DOHH2 (cell line): ENCODE measurements at regions not wholly inside any gene's neighbourhood (a gene's known extent, or its start where the extent isn't known, plus 50 kb on each side); places are given as distances from the start of the nearest gene placed in this dataset.

Source experiments
- H3F3A ChIP-seq: fragments of 200-600 bp; sonication (generic), shearing (Covaris generic); 2 replicates; pipeline ENCODE4 v1.6.0; 2016; ENCODE audit warnings: antibody characterized with exemption, mild to moderate bottlenecking; ENCODE audit not compliant: control insufficient read depth, insufficient read depth
- H3K27ac ChIP-seq: fragments of 200-600 bp; sonication (generic); 2 replicates; pipeline ENCODE4 v1.5.1; 2014; ENCODE audit warnings: low read depth, mild to moderate bottlenecking, low read length, moderate library complexity
- H3K27me3 ChIP-seq: fragments of 200-600 bp; sonication (generic); 2 replicates; pipeline ENCODE4 v1.6.1; 2014; ENCODE audit warnings: mild to moderate bottlenecking, low read length, mixed read lengths; ENCODE audit not compliant: control insufficient read depth
- H3K36me3 ChIP-seq: fragments of 200-600 bp; sonication (generic); 2 replicates; pipeline ENCODE4 v1.6.1; 2014; ENCODE audit warnings: mild to moderate bottlenecking, low read length, moderate library complexity, mixed read lengths; ENCODE audit not compliant: control insufficient read depth
- H3K4me1 ChIP-seq: fragments of 200-600 bp; sonication (generic); 2 replicates; pipeline ENCODE4 v1.6.1; 2014; ENCODE audit warnings: mild to moderate bottlenecking, low read length, mixed read lengths; ENCODE audit not compliant: control insufficient read depth
- H3K4me2 ChIP-seq: fragments of 200-600 bp; sonication (generic); 2 replicates; pipeline ENCODE4 v1.6.0; 2014; ENCODE audit warnings: mild to moderate bottlenecking, low read length, moderate library complexity
- H3K4me3 ChIP-seq: fragments of 200-600 bp; sonication (generic); 2 replicates; pipeline ENCODE4 v1.5.1; 2014; ENCODE audit warnings: mild to moderate bottlenecking, low read length, mixed read lengths
- H3K79me2 ChIP-seq: fragments of 200-600 bp; sonication (generic); 2 replicates; pipeline ENCODE4 v1.6.1; 2014; ENCODE audit warnings: mild to moderate bottlenecking, low read length, mixed read lengths; ENCODE audit not compliant: control insufficient read depth
- H3K9me2 ChIP-seq: fragments of 200-600 bp; sonication (generic); replicated peaks from 2 replicates; pipeline ENCODE4 v1.6.1; 2014; ENCODE audit warnings: mild to moderate bottlenecking, low read length, mixed read lengths; ENCODE audit not compliant: control insufficient read depth
- H3K9me3 ChIP-seq: fragments of 200-600 bp; sonication (generic); 2 replicates; pipeline ENCODE4 v1.6.1; 2014; ENCODE audit warnings: antibody characterized with exemption, low read length, mixed read lengths; ENCODE audit not compliant: control insufficient read depth, insufficient read depth
- H4K20me1 ChIP-seq: fragments of 200-600 bp; sonication (generic); 2 replicates; pipeline ENCODE4 v1.6.0; 2014; ENCODE audit warnings: low read depth, mild to moderate bottlenecking, antibody characterized with exemption, low read length, moderate library complexity; ENCODE audit not compliant: control insufficient read depth, insufficient read depth
- EZH2phosphoT487 ChIP-seq: fragments of 200-600 bp; sonication (generic); IDR thresholded peaks from 2 replicates; pipeline ENCODE4 v1.6.1; 2017; ENCODE audit warnings: borderline replicate concordance, mild to moderate bottlenecking, antibody characterized with exemption, low read length, moderate library complexity, mixed read lengths
- TF ChIP-seq, protein P1 (sequence below): fragments of 200-600 bp; sonication (generic); IDR thresholded peaks from one replicate; pipeline ENCODE4 v1.5.1; 2014; ENCODE audit warnings: antibody characterized with exemption, mild to moderate bottlenecking, low read depth, low read length; ENCODE audit not compliant: poor library complexity, severe bottlenecking

- TF ChIP-seq EZH2phosphoT487 = no peak
- TF ChIP-seq, protein P1, sequence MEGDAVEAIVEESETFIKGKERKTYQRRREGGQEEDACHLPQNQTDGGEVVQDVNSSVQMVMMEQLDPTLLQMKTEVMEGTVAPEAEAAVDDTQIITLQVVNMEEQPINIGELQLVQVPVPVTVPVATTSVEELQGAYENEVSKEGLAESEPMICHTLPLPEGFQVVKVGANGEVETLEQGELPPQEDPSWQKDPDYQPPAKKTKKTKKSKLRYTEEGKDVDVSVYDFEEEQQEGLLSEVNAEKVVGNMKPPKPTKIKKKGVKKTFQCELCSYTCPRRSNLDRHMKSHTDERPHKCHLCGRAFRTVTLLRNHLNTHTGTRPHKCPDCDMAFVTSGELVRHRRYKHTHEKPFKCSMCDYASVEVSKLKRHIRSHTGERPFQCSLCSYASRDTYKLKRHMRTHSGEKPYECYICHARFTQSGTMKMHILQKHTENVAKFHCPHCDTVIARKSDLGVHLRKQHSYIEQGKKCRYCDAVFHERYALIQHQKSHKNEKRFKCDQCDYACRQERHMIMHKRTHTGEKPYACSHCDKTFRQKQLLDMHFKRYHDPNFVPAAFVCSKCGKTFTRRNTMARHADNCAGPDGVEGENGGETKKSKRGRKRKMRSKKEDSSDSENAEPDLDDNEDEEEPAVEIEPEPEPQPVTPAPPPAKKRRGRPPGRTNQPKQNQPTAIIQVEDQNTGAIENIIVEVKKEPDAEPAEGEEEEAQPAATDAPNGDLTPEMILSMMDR = no peak
- no peaks in the 10 kb centered on the region for H3F3A ChIP-seq
Measured at GRCh38 chr17:34776456-34777443, 184.5 kb downstream of the CCT6B start.

DNA sequence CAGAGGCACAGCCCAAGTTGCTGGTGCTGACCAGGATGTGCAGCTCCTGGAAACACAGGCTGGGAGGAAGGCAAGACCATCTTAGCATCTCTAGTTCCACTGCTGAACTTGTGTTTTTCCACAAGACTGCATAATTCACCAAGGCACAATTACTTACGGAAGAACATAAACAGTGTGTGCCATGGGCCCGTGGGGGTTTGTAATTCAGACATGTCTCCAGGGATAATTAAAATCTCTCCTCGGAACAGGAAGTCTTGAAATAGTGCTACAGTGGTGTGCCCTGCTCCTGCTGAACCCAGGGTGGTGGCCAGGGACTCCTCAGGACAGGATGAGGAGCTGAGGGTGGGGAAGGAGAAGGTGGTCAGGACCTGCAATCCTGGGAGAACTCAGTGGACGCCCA lies 188.2 kb downstream of the CCT6B start:
- Histone ChIP-seq H3F3A (no peaks in the 10 kb centered on the region), H3K4me2 (no peak overlapping the region), H3K4me3 (no peak overlapping the region), H3K36me3 (no peaks in the 10 kb centered on the region), H3K9me2 (no peaks in the 10 kb centered on the region), H3K9me3 (no peaks in the 10 kb centered on the region), H4K20me1 (no peaks in the 10 kb centered on the region), H3K27me3 (peaks cover 4% of the 10 kb centered on the region), H3K4me1 (no peaks in the 10 kb centered on the region), H3K79me2 (no peaks in the 10 kb centered on the region), H3K27ac (no peak overlapping the region)
- no peak for TF ChIP-seq EZH2phosphoT487
- TF ChIP-seq, protein P1 = no peak

More at GRCh38 chr17:34776456-34777443, 184.5 kb downstream of the CCT6B start:
- peaks cover 4% of the 10 kb centered on the region; the same call in 1 of the 2 replicates for H3K27me3 ChIP-seq
- no peaks in the 10 kb centered on the region for H3K4me1 ChIP-seq
- no peaks in the 10 kb centered on the region for H3K36me3 ChIP-seq
- H3K4me3 ChIP-seq = no peak overlapping the region
- no peaks in the 10 kb centered on the region for H4K20me1 ChIP-seq
- H3K9me3 ChIP-seq = no peaks in the 10 kb centered on the region
- no peak overlapping the region for H3K27ac ChIP-seq
- no peak overlapping the region for H3K4me2 ChIP-seq
- H3K9me2 ChIP-seq = no peaks in the 10 kb centered on the region
- no peaks in the 10 kb centered on the region for H3K79me2 ChIP-seq

GRCh38 chr17:34771891-34772290 lies 189.4 kb downstream of the CCT6B start:
- no peak overlapping the region for H3K4me3 ChIP-seq
- H3K9me2 ChIP-seq = no peaks in the 10 kb centered on the region
- no peak overlapping the region for H3K4me2 ChIP-seq
- H3K27ac ChIP-seq = no peak overlapping the region
- no peaks in the 10 kb centered on the region for H4K20me1 ChIP-seq
- H3K79me2 ChIP-seq = no peaks in the 10 kb centered on the region
- no peaks in the 10 kb centered on the region for H3K36me3 ChIP-seq
- peaks cover 4% of the 10 kb centered on the region for H3K27me3 ChIP-seq
- no peaks in the 10 kb centered on the region for H3F3A ChIP-seq
- no peaks in the 10 kb centered on the region for H3K4me1 ChIP-seq
- TF ChIP-seq, protein P1 = no peak
- no peak for TF ChIP-seq EZH2phosphoT487
- no peaks in the 10 kb centered on the region for H3K9me3 ChIP-seq
